GM19351 (cell line): ENCODE measurements at regions not wholly inside any gene's neighbourhood (a gene's known extent, or its start where the extent isn't known, plus 50 kb on each side); places are given as distances from the start of the nearest gene placed in this dataset.

ENCODE experiments used
- ATAC-seq: cut with Tn5 transposase; IDR thresholded peaks from one replicate; pipeline ENCODE4 v1.9.1; 2021; ENCODE audit warnings: mild to moderate bottlenecking, moderate library complexity; ENCODE audit not compliant: unreplicated experiment

- no peak for ATAC-seq
Observed at GRCh38 chrX:144790148-144790547, 457.2 kb upstream of the SPANXN1 start.

- ATAC-seq: no peak
Observed at GRCh38 chrX:144791298-144791697, 456.0 kb upstream of the SPANXN1 start.

GRCh38 chrX:144798972-144799371, 448.3 kb upstream of the SPANXN1 start:
- ATAC-seq: no peak

GRCh38 chrX:144801786-144802185, 445.5 kb upstream of the SPANXN1 start:
- no peak for ATAC-seq

GRCh38 chrX:144809025-144809424, 438.3 kb upstream of the SPANXN1 start:
- no peak for ATAC-seq

GRCh38 chrX:144810539-144810938, 436.8 kb upstream of the SPANXN1 start:
- ATAC-seq: no peak

GRCh38 chrX:144819406-144819805, 427.9 kb upstream of the SPANXN1 start:
- ATAC-seq: no peak

- no peak for ATAC-seq
Observed at GRCh38 chrX:144840616-144841015, 406.7 kb upstream of the SPANXN1 start.

- no peak for ATAC-seq
Observed at GRCh38 chrX:144849141-144849540, 398.2 kb upstream of the SPANXN1 start.

- peak; percentile 69 for ATAC-seq
Observed at GRCh38 chrX:144896323-144896722, 351.0 kb upstream of the SPANXN1 start.

GRCh38 chrX:144901521-144901920, 345.8 kb upstream of the SPANXN1 start:
- no peak for ATAC-seq

GRCh38 chrX:144916785-144917184, 330.5 kb upstream of the SPANXN1 start:
- no peak for ATAC-seq

- ATAC-seq: no peak
Observed at GRCh38 chrX:144918936-144919335, 328.4 kb upstream of the SPANXN1 start.

- ATAC-seq: no peak
Observed at GRCh38 chrX:144946666-144947065, 300.6 kb upstream of the SPANXN1 start.
